ENCODE measurements at regions not wholly inside any gene's neighbourhood (a gene's known extent, or its start where the extent isn't known, plus 50 kb on each side); places are given as distances from the start of the nearest gene placed in this dataset.

- Mint-ChIP-seq H3K27me3 (peaks cover 12% of the 10 kb centered on the region), H3K27ac (no peak overlapping the region), H3K4me1 (ENCODE audit: low read depth) (no peaks in the 10 kb centered on the region), H3K4me3 (no peak overlapping the region), H3K9me3 (no peaks in the 10 kb centered on the region), H3K36me3 (ENCODE audit: low read depth) (no peaks in the 10 kb centered on the region)
- intact Hi-C loops (cut with micrococcal nuclease): no loop called here
These were observed 219.1 kb downstream of the RBM19 start for GRCh38 chr12:113747017-113747416.

- intact Hi-C loops (cut with micrococcal nuclease): no loop called here
- no peak overlapping the region for H3K4me3 Mint-ChIP-seq
- H3K4me1 Mint-ChIP-seq (ENCODE audit: low read depth): no peaks in the 10 kb centered on the region
- no peaks in the 10 kb centered on the region for H3K9me3 Mint-ChIP-seq
- no peak overlapping the region for H3K27ac Mint-ChIP-seq
- H3K27me3 Mint-ChIP-seq: peaks cover 14% of the 10 kb centered on the region
- H3K36me3 Mint-ChIP-seq (ENCODE audit: low read depth): no peaks in the 10 kb centered on the region
These were observed 221.2 kb downstream of the RBM19 start for GRCh38 chr12:113744802-113745395.

- H3K4me1 Mint-ChIP-seq (ENCODE audit: low read depth): no peaks in the 10 kb centered on the region
- H3K27me3 Mint-ChIP-seq: peaks cover 13% of the 10 kb centered on the region
- no peak overlapping the region for H3K4me3 Mint-ChIP-seq
- no peak overlapping the region for H3K27ac Mint-ChIP-seq
- intact Hi-C loops (cut with micrococcal nuclease): no loop called here
- no peaks in the 10 kb centered on the region for H3K36me3 Mint-ChIP-seq (ENCODE audit: low read depth)
- H3K9me3 Mint-ChIP-seq: no peaks in the 10 kb centered on the region
These were observed 223.3 kb downstream of the RBM19 start for GRCh38 chr12:113742801-113743200.

- Mint-ChIP-seq H3K27me3 (peaks cover 8% of the 10 kb centered on the region), H3K27ac (no peak overlapping the region), H3K36me3 (ENCODE audit: low read depth) (no peaks in the 10 kb centered on the region), H3K4me1 (ENCODE audit: low read depth) (no peaks in the 10 kb centered on the region), H3K9me3 (no peaks in the 10 kb centered on the region), H3K4me3 (no peak overlapping the region)
- intact Hi-C loops (cut with micrococcal nuclease): no loop called here
These were observed 225.4 kb downstream of the RBM19 start for GRCh38 chr12:113740699-113741098.

GRCh38 chr12:113735131-113735530 lies 231.0 kb downstream of the RBM19 start:
- Mint-ChIP-seq H3K27ac (no peak overlapping the region), H3K4me3 (no peak overlapping the region), H3K9me3 (no peaks in the 10 kb centered on the region), H3K27me3 (peaks cover 16% of the 10 kb centered on the region), H3K4me1 (ENCODE audit: low read depth) (no peaks in the 10 kb centered on the region), H3K36me3 (ENCODE audit: low read depth) (no peaks in the 10 kb centered on the region)
- intact Hi-C loops (cut with micrococcal nuclease): no loop called here

- Mint-ChIP-seq H3K9me3 (no peaks in the 10 kb centered on the region), H3K36me3 (ENCODE audit: low read depth) (no peaks in the 10 kb centered on the region), H3K27ac (no peak overlapping the region), H3K4me3 (no peak overlapping the region), H3K4me1 (ENCODE audit: low read depth) (no peaks in the 10 kb centered on the region), H3K27me3 (peaks cover 16% of the 10 kb centered on the region)
- intact Hi-C loops (cut with micrococcal nuclease): no loop called here
These were observed 231.6 kb downstream of the RBM19 start for GRCh38 chr12:113734503-113734902.

- Mint-ChIP-seq H3K27me3 (peaks cover 13% of the 10 kb centered on the region), H3K27ac (no peak overlapping the region), H3K9me3 (no peaks in the 10 kb centered on the region), H3K4me3 (no peak overlapping the region), H3K36me3 (ENCODE audit: low read depth) (no peaks in the 10 kb centered on the region), H3K4me1 (ENCODE audit: low read depth) (no peaks in the 10 kb centered on the region)
- intact Hi-C loops (cut with micrococcal nuclease): no loop called here
These were observed 233.2 kb downstream of the RBM19 start for GRCh38 chr12:113732916-113733315.

GRCh38 chr12:113727651-113728061 lies 238.5 kb downstream of the RBM19 start:
- no peaks in the 10 kb centered on the region for H3K36me3 Mint-ChIP-seq (ENCODE audit: low read depth)
- intact Hi-C loops (cut with micrococcal nuclease): no loop called here
- H3K9me3 Mint-ChIP-seq: no peaks in the 10 kb centered on the region
- no peak overlapping the region for H3K27ac Mint-ChIP-seq
- H3K4me3 Mint-ChIP-seq: no peak overlapping the region
- no peaks in the 10 kb centered on the region for H3K27me3 Mint-ChIP-seq
- no peaks in the 10 kb centered on the region for H3K4me1 Mint-ChIP-seq (ENCODE audit: low read depth)

GRCh38 chr12:113726254-113726819 lies 239.8 kb downstream of the RBM19 start:
- intact Hi-C loops (cut with micrococcal nuclease): no loop called here
- Mint-ChIP-seq H3K9me3 (no peaks in the 10 kb centered on the region), H3K4me3 (no peak overlapping the region), H3K27ac (no peak overlapping the region), H3K27me3 (peaks cover 3% of the 10 kb centered on the region), H3K36me3 (ENCODE audit: low read depth) (no peaks in the 10 kb centered on the region), H3K4me1 (ENCODE audit: low read depth) (no peaks in the 10 kb centered on the region)

- Mint-ChIP-seq H3K36me3 (ENCODE audit: low read depth) (no peaks in the 10 kb centered on the region), H3K4me3 (no peak overlapping the region), H3K4me1 (ENCODE audit: low read depth) (no peaks in the 10 kb centered on the region), H3K9me3 (no peaks in the 10 kb centered on the region), H3K27me3 (peaks cover 3% of the 10 kb centered on the region), H3K27ac (no peak overlapping the region)
- intact Hi-C loops (cut with micrococcal nuclease): no loop called here
These were observed 240.6 kb downstream of the RBM19 start for GRCh38 chr12:113725557-113725876.

GRCh38 chr12:113724794-113725556 lies 241.2 kb downstream of the RBM19 start:
- H3K4me3 Mint-ChIP-seq: no peak overlapping the region
- peaks cover 3% of the 10 kb centered on the region for H3K27me3 Mint-ChIP-seq
- intact Hi-C loops (cut with micrococcal nuclease): no loop called here
- no peak overlapping the region for H3K27ac Mint-ChIP-seq
- no peaks in the 10 kb centered on the region for H3K4me1 Mint-ChIP-seq (ENCODE audit: low read depth)
- no peaks in the 10 kb centered on the region for H3K9me3 Mint-ChIP-seq
- no peaks in the 10 kb centered on the region for H3K36me3 Mint-ChIP-seq (ENCODE audit: low read depth)

- Mint-ChIP-seq H3K4me3 (no peak overlapping the region), H3K27ac (no peak overlapping the region), H3K36me3 (ENCODE audit: low read depth) (no peaks in the 10 kb centered on the region), H3K27me3 (peaks cover 3% of the 10 kb centered on the region), H3K4me1 (ENCODE audit: low read depth) (no peaks in the 10 kb centered on the region), H3K9me3 (no peaks in the 10 kb centered on the region)
- intact Hi-C loops (cut with micrococcal nuclease): no loop called here
These were observed 242.5 kb downstream of the RBM19 start for GRCh38 chr12:113723631-113724030.

GRCh38 chr12:113722747-113723146 lies 243.4 kb downstream of the RBM19 start:
- no peaks in the 10 kb centered on the region for H3K9me3 Mint-ChIP-seq
- H3K36me3 Mint-ChIP-seq (ENCODE audit: low read depth): no peaks in the 10 kb centered on the region
- peaks cover 3% of the 10 kb centered on the region for H3K27me3 Mint-ChIP-seq
- no peak overlapping the region for H3K27ac Mint-ChIP-seq
- intact Hi-C loops (cut with micrococcal nuclease): no loop called here
- H3K4me1 Mint-ChIP-seq (ENCODE audit: low read depth): no peaks in the 10 kb centered on the region
- no peak overlapping the region for H3K4me3 Mint-ChIP-seq

GRCh38 chr12:113720629-113721028 lies 245.5 kb downstream of the RBM19 start:
- Mint-ChIP-seq H3K27ac (no peak overlapping the region), H3K27me3 (peaks cover 3% of the 10 kb centered on the region), H3K36me3 (ENCODE audit: low read depth) (no peaks in the 10 kb centered on the region), H3K4me3 (no peak overlapping the region), H3K9me3 (no peaks in the 10 kb centered on the region), H3K4me1 (ENCODE audit: low read depth) (no peaks in the 10 kb centered on the region)
- intact Hi-C loops (cut with micrococcal nuclease): no loop called here
